ENCODE measurements at regions not wholly inside any gene's neighbourhood (a gene's known extent, or its start where the extent isn't known, plus 50 kb on each side); places are given as distances from the start of the nearest gene placed in this dataset.

DNA sequence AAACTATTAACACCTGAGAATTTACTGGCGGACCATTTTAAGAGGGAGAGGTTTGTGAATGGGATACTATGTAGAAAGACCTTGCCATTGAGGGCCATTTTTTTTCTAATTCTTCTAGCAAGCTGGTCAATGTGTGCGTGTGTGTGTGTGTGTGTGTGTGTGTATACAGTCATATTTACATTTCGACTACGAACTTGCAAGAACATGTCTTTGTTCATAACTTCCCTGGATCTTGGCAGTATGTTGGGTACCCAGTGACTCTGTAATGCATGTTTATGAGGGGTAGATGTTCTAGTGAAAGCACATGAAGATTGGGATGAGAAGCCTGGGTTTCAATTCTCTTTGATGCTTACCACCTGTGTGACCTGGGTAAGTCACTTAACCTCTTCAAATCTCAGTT, 133.6 kb downstream of the UBE2E3 start:
- no peak for DNase-seq (ENCODE audit: low spot score)

DNA sequence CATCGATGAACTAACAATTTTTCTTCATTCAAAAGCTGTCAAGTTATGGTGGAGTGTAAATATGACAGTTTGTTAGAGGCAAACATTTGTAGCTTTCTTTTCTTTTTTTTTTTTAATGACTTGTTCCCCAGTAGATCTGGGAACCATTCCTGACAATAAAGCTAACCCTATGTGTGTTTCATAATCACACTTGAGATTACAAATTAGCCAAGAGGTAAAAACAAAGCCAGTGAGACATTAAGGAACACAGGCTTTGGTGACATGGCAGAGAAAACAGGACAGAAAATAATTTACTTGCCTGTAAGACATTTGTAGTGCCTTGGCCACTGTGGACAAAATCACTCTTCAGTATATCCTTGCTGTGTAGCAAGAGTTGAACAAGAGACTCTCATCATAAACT, 135.9 kb downstream of the UBE2E3 start:
- DNase-seq (ENCODE audit: low spot score), result no peak

DNA sequence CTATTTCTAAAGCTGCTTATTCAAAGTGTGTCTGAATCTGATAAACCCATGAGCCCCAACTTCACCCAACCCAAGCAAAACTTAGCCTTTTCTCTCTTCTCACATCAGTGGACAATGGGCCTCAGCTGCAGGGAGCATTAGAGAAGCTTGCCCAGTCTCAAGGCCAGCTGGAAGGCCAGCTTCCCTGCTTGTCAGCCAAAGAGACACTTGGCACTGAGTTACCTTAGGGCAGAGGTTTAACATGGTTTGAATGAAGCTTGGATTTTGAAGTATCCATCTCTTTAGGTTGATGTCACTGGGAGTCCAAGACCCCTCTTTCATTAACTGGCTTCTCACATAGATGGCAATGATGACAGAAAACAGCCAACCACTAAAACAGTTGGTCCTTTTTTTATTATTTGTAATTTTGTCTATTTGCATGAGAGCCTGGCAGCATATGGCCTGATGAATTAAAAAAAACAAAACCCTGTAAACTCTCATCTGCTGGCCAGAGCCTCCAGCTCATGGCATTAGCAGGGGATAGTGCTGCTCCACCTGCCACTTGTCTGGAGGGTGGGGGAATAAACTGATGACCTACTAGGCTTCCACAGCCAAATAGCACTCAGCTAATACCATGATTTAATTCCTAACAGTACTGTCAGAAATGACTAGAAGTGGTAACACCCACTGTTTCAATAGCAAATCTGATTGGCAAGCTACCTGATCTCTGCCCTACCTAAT, 137.0 kb downstream of the UBE2E3 start:
- DNase-seq (ENCODE audit: low spot score), result no peak

DNA sequence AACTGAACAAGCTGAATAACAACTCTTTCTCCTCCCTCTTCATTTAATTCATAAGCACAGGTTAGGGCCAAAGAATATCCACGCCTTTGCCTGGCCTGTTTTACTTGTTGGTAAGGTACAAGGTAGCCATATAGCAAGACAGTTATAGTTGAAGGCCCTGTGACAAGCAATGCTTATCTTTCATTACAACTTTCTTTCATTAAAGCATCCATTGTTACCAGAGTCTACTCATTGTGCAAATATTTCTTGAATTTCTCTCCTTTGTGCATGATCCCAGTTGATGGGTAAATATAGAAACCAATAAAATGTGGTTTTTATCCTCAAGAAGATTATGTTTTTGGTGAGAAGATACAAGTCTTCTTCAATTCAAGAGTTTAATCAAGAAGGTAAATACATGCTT, 140.2 kb downstream of the UBE2E3 start:
- no peak for DNase-seq (ENCODE audit: low spot score)

DNA sequence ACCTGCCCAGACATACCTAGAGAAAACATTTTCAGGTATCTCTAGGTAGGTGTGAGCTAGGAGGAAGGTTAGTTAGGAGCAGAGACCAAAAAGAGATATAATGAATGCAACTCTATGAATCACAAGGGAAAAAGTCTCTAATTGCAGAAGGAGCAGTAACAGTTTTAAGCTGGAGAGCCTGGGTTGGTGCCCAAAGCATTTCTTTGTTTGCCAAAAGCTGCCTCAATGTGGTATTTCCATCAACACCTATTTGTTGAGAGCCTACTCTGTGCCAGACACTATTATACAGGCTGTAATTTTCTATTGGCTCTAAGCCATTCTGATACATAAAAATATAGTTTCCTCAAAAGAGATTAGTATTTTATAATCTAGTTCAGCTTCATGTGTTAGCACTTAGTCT, 141.6 kb downstream of the UBE2E3 start:
- DNase-seq (ENCODE audit: low spot score), result no peak

DNA sequence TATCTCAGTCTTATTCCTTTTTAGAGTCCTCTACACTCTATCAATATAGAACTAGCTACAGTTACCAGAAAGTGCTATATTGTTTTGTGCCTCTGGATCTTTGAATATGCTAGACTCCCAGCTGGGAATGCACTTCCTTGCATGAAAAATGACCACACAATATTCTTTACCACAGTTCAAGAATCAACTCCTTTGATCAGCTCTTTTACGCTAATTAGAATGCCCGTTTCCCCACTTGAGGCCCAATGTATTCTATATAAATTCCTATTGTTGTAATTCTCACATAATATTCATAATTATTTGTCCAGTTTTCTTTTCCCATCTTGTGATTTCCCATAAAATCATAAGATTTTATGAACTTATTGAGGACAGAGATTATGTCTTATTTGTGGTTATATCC, 142.2 kb downstream of the UBE2E3 start:
- DNase-seq (ENCODE audit: low spot score), result no peak

DNA sequence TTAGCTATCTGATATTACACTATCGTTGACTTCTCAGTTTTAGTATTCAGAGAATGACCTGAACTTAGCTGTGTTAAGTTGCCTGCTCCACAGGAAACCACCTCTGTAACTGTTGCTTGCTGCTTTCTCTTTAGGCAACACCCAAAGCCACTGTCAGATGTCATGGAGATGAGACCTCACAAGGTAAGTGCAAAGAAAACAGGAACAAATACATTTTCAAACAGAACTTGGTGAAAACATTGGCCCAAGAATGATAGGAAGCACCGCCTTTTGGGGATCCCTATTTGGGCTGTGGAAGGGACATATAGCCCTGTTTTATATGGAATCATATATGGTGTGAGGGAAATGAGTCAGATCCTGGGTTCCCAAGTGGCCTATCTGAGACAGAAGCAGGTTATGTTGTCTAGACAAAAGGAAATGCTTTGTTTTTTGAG, 143.4 kb downstream of the UBE2E3 start:
- no peak for DNase-seq (ENCODE audit: low spot score)

DNA sequence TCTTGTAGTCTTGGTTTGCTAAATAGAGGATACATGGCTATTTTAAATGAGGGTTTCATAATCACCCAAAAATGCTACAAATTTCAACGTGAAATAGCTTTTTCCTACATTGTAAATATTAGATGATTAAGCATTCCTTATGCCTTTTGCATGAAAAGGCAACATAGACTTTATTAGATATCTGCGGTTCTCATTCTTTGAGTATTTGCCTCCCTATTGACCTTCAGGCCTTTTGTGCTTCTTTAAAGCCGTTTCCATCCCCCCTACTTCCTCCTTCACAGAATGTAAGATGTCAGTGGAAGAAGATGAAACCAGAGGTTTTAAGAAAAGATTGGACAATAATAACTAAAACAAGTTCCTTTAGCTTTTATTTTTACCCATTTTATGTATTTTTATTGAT, 144.1 kb downstream of the UBE2E3 start:
- no peak for DNase-seq (ENCODE audit: low spot score)

DNA sequence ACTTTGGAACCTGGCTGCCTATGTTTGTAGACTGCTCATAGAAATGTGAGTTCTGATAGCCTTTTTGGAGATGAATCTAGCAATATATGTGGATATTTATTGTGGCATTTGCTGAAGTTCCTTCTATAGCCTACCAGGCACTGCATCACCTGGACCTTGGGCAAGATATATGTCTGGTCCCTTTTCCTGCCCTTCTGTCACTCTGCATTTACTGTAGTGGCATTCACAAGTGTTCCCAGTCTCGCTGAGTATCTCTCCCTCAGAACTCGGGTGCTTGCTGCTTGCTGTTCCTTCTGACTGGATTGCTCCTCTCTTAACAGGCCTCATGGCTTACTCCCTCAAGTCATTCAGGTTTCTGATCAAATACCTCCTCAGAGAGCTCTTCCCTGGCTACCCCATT, 145.0 kb downstream of the UBE2E3 start:
- no peak for DNase-seq (ENCODE audit: low spot score)

DNA sequence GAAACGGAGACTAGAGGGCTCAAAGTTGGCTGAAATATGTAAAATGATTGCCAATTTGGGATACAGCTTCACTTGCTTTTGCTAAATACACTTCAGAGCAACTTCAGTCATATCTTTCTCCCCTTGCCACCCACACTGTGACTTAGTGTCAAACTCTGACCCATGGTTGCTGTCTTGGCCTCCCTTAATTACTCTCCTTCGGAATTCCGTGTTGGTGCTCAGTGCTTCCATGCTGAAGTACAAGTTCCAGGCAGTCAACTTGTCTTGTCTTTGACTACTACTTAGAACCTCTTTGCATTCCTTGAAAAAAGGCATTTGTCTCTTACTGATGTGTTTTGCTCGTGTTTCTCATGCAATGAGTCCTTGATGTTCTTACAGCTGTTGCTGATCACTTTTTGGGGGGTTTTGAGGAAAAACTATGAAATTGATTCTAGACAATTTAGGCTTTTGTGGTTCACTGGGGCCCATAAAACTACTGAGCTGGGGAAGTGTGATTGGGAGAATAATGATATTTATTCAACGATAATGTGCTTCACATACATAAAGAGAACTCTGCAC, 146.0 kb downstream of the UBE2E3 start:
- DNase-seq (ENCODE audit: low spot score), result no peak

DNA sequence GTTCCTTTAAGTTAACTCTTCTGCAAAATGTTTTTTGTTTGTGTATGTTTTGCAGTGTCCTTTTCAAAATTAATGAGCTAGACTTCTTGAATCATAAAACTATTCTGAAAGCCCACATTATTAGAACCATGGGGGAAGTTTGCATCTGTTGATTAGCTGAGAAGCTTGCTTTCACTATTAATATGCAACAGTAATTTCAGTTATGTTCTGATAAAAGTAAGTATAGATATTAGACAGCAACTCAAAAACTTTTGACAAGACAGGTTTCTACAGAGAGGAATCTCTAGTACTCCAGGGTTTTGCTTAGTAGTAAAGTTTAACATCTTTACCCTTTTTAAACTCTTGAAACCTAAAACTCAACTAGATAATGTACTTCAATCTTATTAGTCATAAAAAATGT, 147.8 kb downstream of the UBE2E3 start:
- no peak for DNase-seq (ENCODE audit: low spot score)

DNA sequence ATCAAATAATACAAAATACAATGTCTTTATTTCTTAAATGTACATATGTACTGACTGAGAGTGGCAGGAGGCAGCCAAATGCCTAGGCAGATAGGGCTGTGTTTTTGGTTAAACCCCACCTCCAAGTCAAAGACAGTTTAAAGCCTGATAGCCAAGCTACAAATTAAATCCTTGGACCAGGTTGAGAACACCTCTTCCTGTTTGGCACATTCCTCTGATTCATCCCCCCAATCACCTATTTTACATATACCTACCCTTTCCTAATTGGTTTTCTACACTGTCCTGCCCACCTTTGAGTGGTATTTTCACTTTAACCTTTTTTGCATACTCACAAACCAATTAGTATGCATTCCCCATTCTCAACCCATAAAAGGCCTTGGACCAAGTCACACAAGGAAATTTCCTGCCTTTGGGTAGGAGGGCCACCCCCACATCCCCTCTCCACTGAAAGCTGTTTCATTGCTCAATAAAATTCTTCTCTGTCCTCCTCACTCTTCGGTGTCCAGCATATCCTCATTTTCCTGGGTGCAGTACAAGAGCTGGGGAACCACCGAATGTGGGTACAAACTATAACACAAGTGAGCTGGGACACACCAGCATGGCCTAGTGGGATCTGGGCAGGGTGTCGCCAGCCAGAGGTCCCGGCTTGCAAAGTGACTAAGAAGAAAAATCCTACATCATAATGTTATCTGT, 149.1 kb downstream of the UBE2E3 start:
- DNase-seq (ENCODE audit: low spot score), result no peak

DNA sequence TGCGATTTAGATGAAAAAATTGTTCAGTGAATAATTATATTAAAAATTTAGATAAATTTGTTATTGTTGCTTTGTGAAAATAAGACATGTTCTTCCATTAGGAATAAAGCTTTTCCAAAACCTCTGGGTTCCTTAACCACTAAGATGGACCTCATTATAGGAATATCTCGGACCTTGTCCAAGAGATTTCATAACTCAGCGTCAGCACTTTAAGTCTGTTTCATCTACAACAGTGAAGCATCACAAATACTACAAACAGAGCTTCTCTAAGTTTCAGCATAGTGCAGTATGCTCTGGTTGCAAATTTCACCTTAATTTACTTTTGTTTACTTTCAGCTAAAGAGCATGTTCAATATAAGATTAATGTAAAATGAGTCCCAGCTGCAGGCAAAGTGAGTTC, 150.3 kb downstream of the UBE2E3 start:
- DNase-seq (ENCODE audit: low spot score), result no peak

DNA sequence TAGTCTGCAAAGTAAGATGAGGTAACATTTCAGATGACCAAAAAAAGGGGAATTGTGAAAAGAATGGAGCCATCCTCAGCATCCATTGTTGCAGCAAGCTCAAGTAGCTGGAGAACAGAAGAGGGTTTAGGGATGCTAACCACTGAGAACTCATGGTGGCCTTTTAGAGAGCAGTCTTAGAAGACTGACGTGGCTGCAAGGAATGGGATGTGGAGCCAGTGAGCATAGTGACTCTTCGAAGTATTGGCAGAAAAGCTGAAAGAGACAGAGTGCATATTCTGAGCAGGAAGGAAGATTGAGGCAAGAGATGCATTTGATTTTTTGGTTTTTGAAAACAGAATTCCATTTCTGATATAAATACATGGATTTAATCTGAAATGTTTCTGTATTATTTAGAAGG, 151.2 kb downstream of the UBE2E3 start:
- DNase-seq (ENCODE audit: low spot score), result no peak

DNA sequence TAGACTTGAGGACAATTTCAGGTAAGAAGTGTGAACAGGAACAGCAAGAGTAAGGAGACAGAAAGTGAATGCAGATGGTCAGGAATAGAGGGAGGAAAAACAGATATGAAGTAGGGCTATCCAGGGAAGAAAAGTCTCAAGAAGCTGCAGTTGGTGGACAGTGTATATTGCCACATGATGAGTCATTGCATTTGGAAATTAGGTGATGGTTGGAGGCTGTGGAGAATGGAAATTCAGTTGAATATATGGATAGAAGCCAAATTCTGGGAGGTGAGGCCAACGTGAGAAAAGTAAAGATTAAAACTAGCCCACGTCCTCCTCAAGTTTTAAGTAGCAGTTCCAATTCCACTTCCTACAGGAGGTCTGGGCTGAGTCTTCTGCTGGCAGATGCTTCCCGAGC, 158.4 kb downstream of the UBE2E3 start:
- no peak for DNase-seq (ENCODE audit: low spot score)

DNA sequence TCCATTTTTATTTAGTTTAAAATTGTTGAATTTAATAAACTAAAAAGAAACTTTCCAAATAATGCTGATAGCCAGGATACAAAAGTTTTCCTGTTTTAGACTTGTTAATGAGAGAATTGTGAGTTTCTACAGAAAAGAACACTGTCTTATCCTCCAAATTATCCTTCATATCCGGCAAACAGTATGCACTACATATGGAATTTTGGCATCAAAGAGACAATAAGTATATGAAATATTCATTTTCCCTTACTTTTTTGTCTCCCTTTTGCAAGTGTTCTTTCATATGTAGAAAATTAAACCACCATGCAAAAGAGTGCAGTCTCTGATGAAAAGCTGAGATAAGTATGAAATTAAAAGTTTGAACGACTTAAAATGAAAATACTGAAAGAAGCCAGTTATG, 159.4 kb downstream of the UBE2E3 start:
- DNase-seq (ENCODE audit: low spot score), result no peak

DNA sequence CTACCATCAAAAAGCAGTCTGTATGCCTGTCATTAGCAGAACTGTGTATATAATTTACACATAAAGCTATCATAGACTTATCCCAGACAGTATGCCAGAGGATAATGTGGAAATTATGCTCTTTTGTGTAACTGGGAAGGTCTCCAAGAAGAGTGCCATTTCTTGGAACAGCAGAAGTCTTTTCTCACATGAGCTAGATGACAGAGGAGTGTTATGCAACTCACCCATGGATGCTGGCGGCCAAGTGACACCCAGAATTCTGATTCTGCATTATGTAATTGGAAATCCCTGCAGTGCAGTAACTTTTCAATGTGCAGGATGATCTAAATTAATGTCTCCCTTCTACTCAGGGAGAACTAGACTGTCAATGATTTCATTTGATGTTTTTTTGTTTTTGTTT, 160.0 kb downstream of the UBE2E3 start:
- DNase-seq (ENCODE audit: low spot score), result no peak

DNA sequence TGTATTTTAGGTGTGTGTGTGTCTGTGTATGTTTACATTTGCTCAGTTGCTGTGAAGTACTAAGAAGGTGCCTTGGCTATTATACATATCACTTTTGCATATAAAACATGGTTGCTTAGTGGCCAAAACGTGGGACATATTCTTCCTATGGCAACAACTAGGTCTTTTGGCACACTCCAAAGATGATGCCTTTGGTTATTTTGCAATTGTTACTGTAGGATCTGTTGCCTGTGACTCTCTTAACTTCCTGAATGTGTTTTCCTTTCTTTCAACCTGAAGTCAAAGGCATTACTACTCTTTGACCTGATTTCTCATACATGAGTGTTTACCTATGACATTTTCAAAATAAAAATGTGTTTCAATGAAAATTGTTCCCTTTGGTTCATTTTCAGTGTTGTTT, 160.5 kb downstream of the UBE2E3 start:
- DNase-seq (ENCODE audit: low spot score), result no peak

DNA sequence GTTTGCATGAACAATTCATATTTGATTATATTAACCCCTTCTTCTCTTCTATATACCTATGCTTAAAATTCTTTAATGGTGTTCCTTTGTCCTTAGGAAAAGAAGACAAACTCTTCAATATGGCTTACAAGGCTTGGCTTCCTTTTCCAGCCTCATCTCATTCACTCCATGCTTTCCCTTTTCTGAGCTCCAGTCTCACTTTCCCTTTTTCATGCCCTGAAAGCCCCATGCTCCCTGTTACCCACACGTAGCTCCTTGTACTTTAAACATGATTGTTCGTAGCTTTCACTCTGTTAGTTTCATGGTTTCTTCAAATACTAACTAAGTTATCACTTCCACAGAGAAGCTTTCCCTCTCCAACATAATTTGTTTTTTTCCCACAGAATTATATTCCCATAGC, 161.3 kb downstream of the UBE2E3 start:
- no peak for DNase-seq (ENCODE audit: low spot score)

DNA sequence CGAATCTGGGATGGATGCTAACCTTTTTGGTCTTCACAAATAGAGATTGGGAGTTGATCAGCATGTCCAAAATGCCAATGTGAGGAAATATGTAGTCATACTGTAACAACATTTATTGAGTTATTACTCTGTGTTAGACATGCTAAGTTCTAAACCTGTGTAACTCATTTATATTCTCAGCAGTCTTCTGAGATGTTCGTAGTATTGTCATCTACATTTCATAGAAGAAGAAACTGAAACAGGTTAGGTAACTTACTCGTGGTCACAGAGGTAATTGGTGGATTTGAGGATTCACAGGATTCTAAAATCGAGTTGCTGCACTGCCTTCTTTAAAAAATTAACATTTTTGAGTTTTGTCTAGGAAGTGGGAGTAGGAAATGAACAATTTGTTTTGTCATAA, 162.1 kb downstream of the UBE2E3 start:
- no peak for DNase-seq (ENCODE audit: low spot score)

DNA sequence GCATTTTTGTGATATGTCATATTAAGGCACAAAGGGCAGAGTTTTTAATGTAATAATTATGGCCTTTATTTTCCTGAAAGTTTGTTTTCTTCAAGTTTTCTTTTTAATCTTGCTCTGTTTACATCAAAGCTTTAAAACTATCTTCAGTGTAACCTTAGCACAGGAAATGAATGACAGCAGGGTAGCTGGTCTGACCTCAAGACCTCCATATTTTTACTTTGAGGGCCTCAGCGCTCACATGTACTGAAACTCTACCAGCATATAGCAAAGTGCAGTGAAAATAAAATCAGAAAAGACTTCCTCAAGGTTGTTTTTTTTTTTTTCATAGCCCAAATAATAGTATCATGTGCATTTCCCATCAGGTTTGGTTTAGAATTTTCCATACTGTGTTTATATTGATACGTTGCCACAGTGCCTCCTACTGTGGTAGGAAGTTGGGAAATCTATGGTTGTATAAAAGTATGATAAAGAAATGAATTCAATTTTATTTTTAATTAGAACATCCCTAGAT, 163.4 kb downstream of the UBE2E3 start:
- no peak for DNase-seq (ENCODE audit: low spot score)

DNA sequence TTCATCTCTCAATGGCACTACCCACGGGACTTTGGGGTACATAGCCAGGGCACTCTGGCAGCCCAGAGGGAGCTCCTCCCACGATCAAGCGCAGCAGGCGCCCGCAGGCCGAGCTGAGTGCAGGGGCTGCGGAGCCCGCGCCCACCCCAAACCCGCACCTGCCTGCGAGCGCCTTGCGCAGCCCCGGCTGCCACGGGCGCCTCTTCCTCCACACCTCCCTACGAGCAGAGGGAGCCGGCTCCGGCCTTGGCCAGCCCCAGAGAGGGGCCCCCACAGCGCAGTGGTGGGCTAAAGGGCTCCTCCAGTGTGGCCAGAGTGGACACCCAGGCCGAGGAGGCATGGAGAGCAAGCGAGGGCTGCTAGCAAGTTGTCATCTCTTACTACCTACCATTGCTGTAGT, 165.2 kb downstream of the UBE2E3 start:
- DNase-seq (ENCODE audit: low spot score), result no peak

DNA sequence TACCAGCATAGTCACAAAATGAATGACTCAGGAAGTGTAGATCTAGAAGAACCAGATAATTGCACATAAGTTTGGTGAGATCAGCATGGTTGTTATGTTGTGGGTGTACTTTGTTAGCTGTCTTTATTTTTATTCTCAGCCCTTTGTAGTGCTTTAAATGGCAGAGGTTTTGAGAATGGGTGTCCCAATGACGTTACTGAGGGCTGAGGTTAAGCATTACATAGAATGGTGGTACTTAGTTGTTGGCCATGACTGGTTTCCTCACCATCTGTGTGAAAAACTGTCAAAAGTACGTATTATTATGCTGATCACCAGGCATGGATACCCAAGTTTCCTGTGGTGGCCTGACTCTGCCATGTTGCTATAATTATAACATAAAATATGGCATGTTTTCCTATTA, 165.8 kb downstream of the UBE2E3 start:
- DNase-seq (ENCODE audit: low spot score), result no peak

DNA sequence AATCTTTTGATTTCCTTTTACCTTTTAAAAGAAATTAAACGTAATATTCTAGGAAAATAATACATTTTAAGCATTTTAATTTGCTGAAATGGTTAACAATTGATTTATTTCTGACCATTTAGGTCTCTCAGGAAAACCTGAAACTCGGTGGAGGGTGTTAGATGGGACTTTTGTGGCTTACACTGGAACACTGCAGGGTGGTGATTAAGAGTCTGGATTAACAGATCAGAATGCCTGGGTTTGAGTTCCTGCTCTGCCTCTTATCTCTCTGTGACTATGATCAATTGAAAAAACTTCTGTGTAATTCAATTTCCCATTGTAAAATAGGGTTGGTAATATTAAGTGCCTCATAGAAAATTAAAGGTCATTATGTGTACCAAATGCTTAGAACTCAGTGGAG, 168.7 kb downstream of the UBE2E3 start:
- DNase-seq (ENCODE audit: low spot score), result no peak
